ENCODE measurements at regions not wholly inside any gene's neighbourhood (a gene's known extent, or its start where the extent isn't known, plus 50 kb on each side); places are given as distances from the start of the nearest gene placed in this dataset.

- no peak for TF ChIP-seq CTCF (IDR thresholded peaks at IDR 0.05; ENCODE audit: low read depth, low read length)
- no peak for DNase-seq
- no peaks in the 10 kb centered on the region for H3K36me3 ChIP-seq
- no peaks in the 10 kb centered on the region for H3K9me3 ChIP-seq (ENCODE audit: severe bottlenecking)
- H3K27me3 ChIP-seq (ENCODE audit: insufficient read depth, low read depth, severe bottlenecking), result peaks cover 85% of the 10 kb centered on the region
- no peak overlapping the region for H3K4me3 ChIP-seq (ENCODE audit: low read depth, low read length)
- no peak overlapping the region for H3K27ac ChIP-seq
Observed at GRCh38 chr20:51084593-51085377, 61.9 kb upstream of the KCNG1 start.

- Histone ChIP-seq H3K4me3 (ENCODE audit: low read depth, low read length) (no peak overlapping the region), H3K27ac (no peak overlapping the region), H3K9me3 (ENCODE audit: severe bottlenecking) (no peaks in the 10 kb centered on the region), H3K36me3 (no peaks in the 10 kb centered on the region), H3K27me3 (ENCODE audit: insufficient read depth, low read depth, severe bottlenecking) (peaks cover 89% of the 10 kb centered on the region)
- no peak for DNase-seq
- TF ChIP-seq CTCF (IDR thresholded peaks at IDR 0.05; ENCODE audit: low read depth, low read length), result no peak
Observed at GRCh38 chr20:51083447-51083846, 60.5 kb upstream of the KCNG1 start.

DNA sequence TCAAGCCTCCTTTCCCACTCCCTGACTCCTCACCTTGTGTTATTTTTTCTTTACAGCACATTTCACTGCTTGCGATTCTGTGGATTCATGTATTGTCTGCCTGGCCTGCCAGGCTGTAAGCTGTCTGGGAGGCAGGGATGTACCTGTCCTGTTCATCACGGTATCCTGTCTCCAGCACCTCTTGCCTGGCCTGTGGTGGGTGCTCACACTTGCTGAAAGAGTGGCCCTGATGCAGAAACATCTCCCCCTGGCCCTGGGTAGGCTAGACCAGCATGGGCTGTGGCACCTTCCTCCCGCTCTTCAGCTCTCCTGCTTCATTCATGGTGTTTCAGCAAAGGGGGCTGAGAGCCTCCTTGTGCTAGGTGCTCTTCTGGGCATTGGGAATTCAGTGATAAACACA, 60.1 kb upstream of the KCNG1 start:
- TF ChIP-seq CTCF (IDR thresholded peaks at IDR 0.05; ENCODE audit: low read depth, low read length), result no peak
- no peak for DNase-seq
- Histone ChIP-seq H3K4me3 (ENCODE audit: low read depth, low read length) (no peak overlapping the region), H3K27ac (no peak overlapping the region), H3K36me3 (no peaks in the 10 kb centered on the region), H3K9me3 (ENCODE audit: severe bottlenecking) (no peaks in the 10 kb centered on the region), H3K27me3 (ENCODE audit: insufficient read depth, low read depth, severe bottlenecking) (peaks cover 90% of the 10 kb centered on the region)

GRCh38 chr20:51080516-51080915, 57.6 kb upstream of the KCNG1 start:
- DNase-seq, result no peak
- H3K27me3 ChIP-seq (ENCODE audit: insufficient read depth, low read depth, severe bottlenecking), result peaks cover 88% of the 10 kb centered on the region
- no peak for TF ChIP-seq CTCF (IDR thresholded peaks at IDR 0.05; ENCODE audit: low read depth, low read length)
- no peaks in the 10 kb centered on the region for H3K9me3 ChIP-seq (ENCODE audit: severe bottlenecking)
- H3K36me3 ChIP-seq, result no peaks in the 10 kb centered on the region
- H3K4me3 ChIP-seq (ENCODE audit: low read depth, low read length), result no peak overlapping the region
- no peak overlapping the region for H3K27ac ChIP-seq

DNA sequence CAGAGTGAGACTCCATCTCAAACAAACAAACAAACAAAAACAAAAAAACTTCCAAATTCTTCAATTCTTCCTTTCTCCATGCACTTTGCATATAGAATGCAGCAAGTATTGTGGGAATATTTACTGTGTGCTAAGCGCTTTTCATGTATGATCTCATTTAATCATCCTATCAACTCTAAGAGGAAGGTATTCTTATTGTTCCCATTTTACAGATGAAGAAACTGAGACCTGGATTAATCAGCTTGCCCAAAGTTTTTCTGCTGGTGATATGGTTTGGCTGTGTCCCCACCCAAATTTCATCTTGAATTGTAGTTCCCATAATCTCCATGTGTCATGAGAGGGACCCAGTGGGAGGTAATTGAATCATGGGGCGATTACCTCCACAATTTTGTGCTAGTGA, 56.6 kb upstream of the KCNG1 start:
- no peaks in the 10 kb centered on the region for H3K36me3 ChIP-seq
- H3K27ac ChIP-seq, result no peak overlapping the region
- DNase-seq, result no peak
- TF ChIP-seq CTCF (IDR thresholded peaks at IDR 0.05; ENCODE audit: low read depth, low read length), result no peak
- H3K9me3 ChIP-seq (ENCODE audit: severe bottlenecking), result no peaks in the 10 kb centered on the region
- H3K27me3 ChIP-seq (ENCODE audit: insufficient read depth, low read depth, severe bottlenecking), result peaks cover 87% of the 10 kb centered on the region
- H3K4me3 ChIP-seq (ENCODE audit: low read depth, low read length), result no peak overlapping the region

- TF ChIP-seq CTCF (IDR thresholded peaks at IDR 0.05; ENCODE audit: low read depth, low read length), result no peak
- H3K9me3 ChIP-seq (ENCODE audit: severe bottlenecking), result no peaks in the 10 kb centered on the region
- H3K27me3 ChIP-seq (ENCODE audit: insufficient read depth, low read depth, severe bottlenecking), result peaks cover 75% of the 10 kb centered on the region
- DNase-seq, result no peak
- H3K27ac ChIP-seq, result no peak overlapping the region
- no peaks in the 10 kb centered on the region for H3K36me3 ChIP-seq
- H3K4me3 ChIP-seq (ENCODE audit: low read depth, low read length), result no peak overlapping the region
Observed at GRCh38 chr20:51077686-51078060, 54.8 kb upstream of the KCNG1 start.

All from WERI-Rb-1 (cell line).